ENCODE measurements at regions not wholly inside any gene's neighbourhood (a gene's known extent, or its start where the extent isn't known, plus 50 kb on each side); places are given as distances from the start of the nearest gene placed in this dataset.
"Not testable (repeated sequence)": the region's sequence is repeated elsewhere in the genome, so short reads cannot be mapped to it uniquely, and the experiment has no call there.

DNA sequence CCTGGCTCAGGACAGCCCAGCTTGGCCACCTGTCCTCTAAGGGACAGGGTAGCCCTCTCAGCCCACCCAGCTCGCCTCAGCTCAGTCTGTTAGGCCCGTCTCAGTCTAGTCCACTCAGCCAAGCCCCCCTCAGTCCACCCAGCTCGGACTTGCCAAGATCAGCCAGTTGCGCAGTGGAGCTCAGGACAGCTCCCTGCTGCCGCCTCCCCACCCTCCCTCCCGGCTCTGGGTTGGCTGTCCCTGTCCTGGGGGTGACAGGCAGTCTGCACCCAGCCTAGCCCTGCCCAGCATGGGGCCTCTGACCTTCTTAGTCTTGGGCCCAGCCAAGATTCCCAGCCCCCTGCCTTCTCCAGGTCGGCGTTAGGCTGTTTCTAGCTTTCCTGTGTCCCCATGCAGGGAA lies 196.9 kb downstream of the TMEM121 start:
- H3K4me3 ChIP-seq (ENCODE audit: low read length); DNase-seq (ENCODE audit: low read depth): not testable (repeated sequence)

- not testable (repeated sequence) for H3K4me3 ChIP-seq (ENCODE audit: low read length); DNase-seq (ENCODE audit: low read depth)
Observed at GRCh38 chr14:105723776-105724175, 197.4 kb downstream of the TMEM121 start.

- not testable (repeated sequence) for DNase-seq (ENCODE audit: low read depth); H3K4me3 ChIP-seq (ENCODE audit: low read length)
Observed at GRCh38 chr14:105729825-105730368, 203.5 kb downstream of the TMEM121 start.

- DNase-seq (ENCODE audit: low read depth); H3K4me3 ChIP-seq (ENCODE audit: low read length): not testable (repeated sequence)
Observed at GRCh38 chr14:105730731-105731130, 204.3 kb downstream of the TMEM121 start.

DNA sequence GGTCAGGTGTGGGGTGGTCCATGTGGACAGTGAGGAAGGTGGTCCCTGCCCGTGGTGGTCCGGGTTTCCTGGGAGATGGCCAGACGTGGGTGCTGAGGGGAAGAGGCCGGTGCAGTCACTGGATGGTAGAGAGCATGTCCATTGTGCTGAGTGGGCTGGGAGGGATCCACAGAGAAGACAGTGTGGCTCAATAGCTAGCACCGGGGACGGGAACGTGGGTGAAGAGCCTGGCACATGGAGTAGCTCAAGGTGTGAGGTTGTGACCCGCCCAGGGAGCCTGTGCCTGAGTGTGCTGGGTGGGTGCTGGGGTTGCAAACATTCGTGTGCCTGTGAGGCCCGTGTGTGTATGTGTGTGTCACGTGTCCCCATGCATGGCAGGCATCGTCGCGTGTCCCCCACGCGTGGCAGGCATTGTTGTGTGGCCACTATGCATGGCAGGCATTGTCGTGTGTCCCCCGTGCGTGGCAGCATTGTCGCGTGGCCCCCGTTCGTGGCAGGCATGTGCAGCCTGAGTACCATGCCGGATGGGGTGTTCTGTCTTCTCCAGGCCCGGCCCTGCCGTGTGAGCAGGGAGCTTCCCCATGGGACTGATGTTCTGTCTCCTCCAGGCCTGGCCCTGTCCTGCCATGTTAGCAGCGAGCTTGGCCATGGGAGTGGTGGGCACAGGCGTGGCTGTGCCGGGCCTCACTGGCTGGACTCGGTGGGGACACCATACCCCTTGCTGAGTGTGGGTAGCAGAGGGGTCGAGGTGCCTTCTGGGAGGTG lies 205.0 kb downstream of the TMEM121 start:
- DNase-seq (ENCODE audit: low read depth); H3K4me3 ChIP-seq (ENCODE audit: low read length): not testable (repeated sequence)

DNA sequence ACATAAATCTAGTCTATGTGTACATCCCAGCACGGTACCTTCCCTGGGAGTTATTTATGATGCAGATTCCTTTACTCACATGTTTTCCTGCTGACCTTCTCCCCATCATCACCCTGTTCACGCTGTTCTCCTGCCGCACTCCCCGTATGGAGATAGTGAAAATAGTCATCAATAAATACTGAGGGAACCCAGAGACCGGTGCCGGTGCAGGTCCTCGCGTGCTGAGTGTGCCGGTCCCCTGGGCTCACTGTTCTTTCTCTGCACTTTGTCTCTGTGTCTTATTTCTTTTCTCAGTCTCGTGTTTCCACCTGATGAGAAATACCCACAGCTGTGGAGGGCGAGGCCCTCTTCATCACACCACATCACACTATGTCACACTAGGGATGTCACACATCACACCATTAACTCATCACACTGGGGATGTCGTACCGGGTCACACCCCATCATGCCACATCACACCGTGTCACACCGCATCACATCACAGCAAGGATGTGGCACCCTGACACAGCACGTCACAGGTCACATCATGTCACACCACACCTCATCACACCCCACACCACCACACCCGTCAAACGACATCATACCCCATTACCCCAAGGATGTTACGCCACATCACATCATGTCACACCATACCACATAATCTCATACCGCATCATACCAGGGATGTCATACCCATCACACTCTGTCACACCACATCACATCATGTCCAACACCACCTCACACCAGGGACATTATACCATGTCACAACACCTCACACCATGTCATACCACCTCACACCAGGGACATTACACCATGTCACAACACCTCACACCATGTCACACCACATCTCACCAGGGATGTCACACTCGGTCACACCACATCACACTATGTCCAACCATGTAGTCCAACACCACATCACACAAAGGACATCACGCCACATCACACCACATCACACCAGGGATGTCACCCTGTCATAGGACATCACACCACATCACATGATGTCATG lies 207.0 kb downstream of the TMEM121 start:
- no peak for DNase-seq (ENCODE audit: low read depth)
- no peak for TF ChIP-seq CTCF (conservative IDR thresholded peaks at IDR 0.05; ENCODE audit: low read depth, low read length)

GRCh38 chr14:105734241-105734640 lies 207.9 kb downstream of the TMEM121 start:
- DNase-seq (ENCODE audit: low read depth), result not testable (repeated sequence)

More for the DNA sequence above, 207.0 kb downstream of the TMEM121 start:
- no peak overlapping the region for H3K4me3 ChIP-seq (ENCODE audit: low read length)

GRCh38 chr14:105736331-105736730 lies 209.9 kb downstream of the TMEM121 start:
- not testable (repeated sequence) for H3K4me3 ChIP-seq (ENCODE audit: low read length)

More at GRCh38 chr14:105734241-105734640, 207.9 kb downstream of the TMEM121 start:
- not testable (repeated sequence) for H3K4me3 ChIP-seq (ENCODE audit: low read length)

DNA sequence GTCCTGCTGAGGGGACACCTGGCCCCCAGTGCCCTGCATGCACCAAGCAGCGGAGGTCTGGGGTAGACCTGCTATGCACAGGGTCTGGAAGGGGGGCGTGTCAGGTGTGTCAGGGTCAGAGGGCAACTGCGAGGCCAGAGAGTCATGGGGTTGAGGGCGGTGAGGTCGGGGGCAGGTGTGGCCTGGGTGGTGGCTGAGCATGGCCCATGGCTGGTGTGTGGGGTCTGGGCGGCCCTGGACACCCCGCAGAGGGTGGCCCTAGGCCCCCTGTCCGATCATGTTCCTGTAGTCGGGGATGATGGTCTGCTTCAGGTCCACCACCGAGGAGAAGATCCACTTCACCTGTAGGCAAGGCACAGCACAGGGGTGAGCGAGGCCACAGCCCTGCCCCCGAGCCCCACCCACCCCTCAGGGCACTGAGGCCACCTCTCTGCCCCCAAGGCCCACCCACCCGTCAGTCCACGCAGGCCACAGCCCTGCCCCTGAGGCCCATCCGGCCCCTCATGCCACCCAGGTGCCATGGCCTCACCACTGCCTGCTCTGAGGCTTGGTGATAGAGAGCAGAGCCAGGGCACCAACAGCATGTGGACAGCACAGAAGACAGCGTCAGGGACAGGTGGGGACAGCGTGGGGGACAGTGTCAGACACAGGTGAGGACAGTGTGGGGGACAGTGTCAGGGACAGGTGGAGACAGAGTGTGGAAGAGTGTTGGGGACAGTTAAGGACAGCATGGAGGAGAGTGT lies 211.3 kb downstream of the TMEM121 start:
- no peak overlapping the region for H3K4me3 ChIP-seq (ENCODE audit: low read length)
- TF ChIP-seq CTCF (conservative IDR thresholded peaks at IDR 0.05; ENCODE audit: low read depth, low read length), result no peak
- no peak for DNase-seq (ENCODE audit: low read depth)

More at GRCh38 chr14:105736331-105736730, 209.9 kb downstream of the TMEM121 start:
- not testable (repeated sequence) for DNase-seq (ENCODE audit: low read depth)

GRCh38 chr14:105738638-105739037 lies 212.3 kb downstream of the TMEM121 start:
- TF ChIP-seq CTCF (conservative IDR thresholded peaks at IDR 0.05; ENCODE audit: low read depth, low read length), result no peak
- no peak overlapping the region for H3K4me3 ChIP-seq (ENCODE audit: low read length)
- no peak for DNase-seq (ENCODE audit: low read depth)
